Gastroesophageal sphincter (tissue), 3 donors: ENCODE measurements at regions not wholly inside any gene's neighbourhood (a gene's known extent, or its start where the extent isn't known, plus 50 kb on each side); places are given as distances from the start of the nearest gene placed in this dataset.

ENCODE experiments used
- CTCF ChIP-seq, 4 experiments: fragments of 200-600 bp in 2 of 4; fragments of 450-650 bp in 2 of 4; sonication (generic) in 1 of 4; IDR thresholded peaks; one replicate each; pipeline ENCODE4 v1.5.1; 2017 to 2019; ENCODE audit warnings: antibody characterized with exemption in 4 of 4, mild to moderate bottlenecking in 2 of 4, moderate library complexity in 2 of 4
- EP300 ChIP-seq: sonication (generic); formaldehyde crosslinking; IDR thresholded peaks from one replicate; pipeline ENCODE4 v1.6.1; 2017; ENCODE audit warnings: antibody characterized with exemption, mild to moderate bottlenecking
- POLR2A ChIP-seq, 2 donors: fragments of 450-650 bp; IDR thresholded peaks; one replicate each; pipeline ENCODE4 v1.6.1; 2017; ENCODE audit warnings: antibody characterized with exemption in 2 of 2, mild to moderate bottlenecking in 2 of 2, moderate library complexity in 1 of 2
- POLR2AphosphoS5 ChIP-seq: sonication (generic); formaldehyde crosslinking; IDR thresholded peaks from one replicate; pipeline ENCODE4 v1.6.1; 2017; ENCODE audit warnings: antibody characterized with exemption

- TF ChIP-seq POLR2AphosphoS5 (no peak), CTCF (IDR thresholded peaks at IDR 0.05) (no peak), EP300 (no peak), POLR2A (IDR thresholded peaks at IDR 0.05) (no peak)
Observed at GRCh38 chr15:59739557-59740186, 50.6 kb upstream of the BNIP2 start.
